ENCODE measurements at regions not wholly inside any gene's neighbourhood (a gene's known extent, or its start where the extent isn't known, plus 50 kb on each side); places are given as distances from the start of the nearest gene placed in this dataset.

- no peak for DNase-seq
- intact Hi-C loops (cut with DNase I): no loop called here
- Histone ChIP-seq H3K4me1 (no peaks in the 10 kb centered on the region), H3K27me3 (no peaks in the 10 kb centered on the region), H3K27ac (no peak overlapping the region), H3K9me3 (no peaks in the 10 kb centered on the region), H3K36me3 (no peaks in the 10 kb centered on the region), H3K4me3 (no peak overlapping the region)
- no peak for ATAC-seq
- TF ChIP-seq CTCF (IDR thresholded peaks at IDR 0.05) (no peak), POLR2A (IDR thresholded peaks at IDR 0.05) (no peak)
Observed at GRCh38 chr5:72615061-72615460, 107.9 kb upstream of the ZNF366 start.

GRCh38 chr5:72613515-72613914, 106.3 kb upstream of the ZNF366 start:
- intact Hi-C loops (cut with DNase I): no loop called here
- 60% methylated on average over 2 of the region's 2 CpGs for WGBS (ENCODE audit: insufficient coverage, low coverage, low lambda C conversion rate, missing lambda C conversion rate)
- Histone ChIP-seq H3K27me3 (no peaks in the 10 kb centered on the region), H3K27ac (no peak overlapping the region), H3K4me1 (no peaks in the 10 kb centered on the region), H3K4me3 (no peak overlapping the region), H3K36me3 (no peaks in the 10 kb centered on the region), H3K9me3 (no peaks in the 10 kb centered on the region)
- DNase-seq: no peak
- ATAC-seq: no peak
- TF ChIP-seq CTCF (IDR thresholded peaks at IDR 0.05) (no peak), POLR2A (IDR thresholded peaks at IDR 0.05) (no peak)

- Histone ChIP-seq H3K4me3 (no peak overlapping the region), H3K9me3 (no peaks in the 10 kb centered on the region), H3K27me3 (no peaks in the 10 kb centered on the region), H3K36me3 (no peaks in the 10 kb centered on the region), H3K27ac (no peak overlapping the region), H3K4me1 (no peaks in the 10 kb centered on the region)
- intact Hi-C loops (cut with DNase I): no loop called here
- DNase-seq (no peak), ATAC-seq (no peak)
- TF ChIP-seq CTCF (IDR thresholded peaks at IDR 0.05) (no peak), POLR2A (IDR thresholded peaks at IDR 0.05) (no peak)
- 89% methylated on average over 1 of the region's 2 CpGs for WGBS (ENCODE audit: insufficient coverage, low coverage, low lambda C conversion rate, missing lambda C conversion rate)
Observed at GRCh38 chr5:72612810-72613209, 105.6 kb upstream of the ZNF366 start.

GRCh38 chr5:72611118-72611730, 104.0 kb upstream of the ZNF366 start:
- no peaks in the 10 kb centered on the region for H3K9me3 ChIP-seq
- no peaks in the 10 kb centered on the region for H3K4me1 ChIP-seq
- no peak for TF ChIP-seq POLR2A (IDR thresholded peaks at IDR 0.05)
- TF ChIP-seq CTCF (IDR thresholded peaks at IDR 0.05): peak; percentile 69 to 94 (median 88)
- ATAC-seq (peak; percentile 99 to 100 (median 99)), DNase-seq (peak; percentile 66 to 77 (median 73))
- H3K27ac ChIP-seq: no peak overlapping the region
- no peak overlapping the region for H3K4me3 ChIP-seq
- no peaks in the 10 kb centered on the region for H3K27me3 ChIP-seq
- WGBS (ENCODE audit: insufficient coverage, low coverage, low lambda C conversion rate, missing lambda C conversion rate): 20% methylated on average over 6 of the region's 6 CpGs
- no peaks in the 10 kb centered on the region for H3K36me3 ChIP-seq
- intact Hi-C loops (cut with DNase I): no loop called here

GRCh38 chr5:72608926-72609325, 101.7 kb upstream of the ZNF366 start:
- intact Hi-C loops (cut with DNase I): no loop called here
- ATAC-seq (no peak), DNase-seq (no peak)
- 66% methylated on average over 3 of the region's 3 CpGs for WGBS (ENCODE audit: insufficient coverage, low coverage, low lambda C conversion rate, missing lambda C conversion rate)
- H3K9me3 ChIP-seq: no peaks in the 10 kb centered on the region
- no peaks in the 10 kb centered on the region for H3K27me3 ChIP-seq
- no peaks in the 10 kb centered on the region for H3K4me1 ChIP-seq
- TF ChIP-seq POLR2A (IDR thresholded peaks at IDR 0.05) (no peak), CTCF (IDR thresholded peaks at IDR 0.05) (no peak)
- H3K27ac ChIP-seq: no peak overlapping the region
- no peaks in the 10 kb centered on the region for H3K36me3 ChIP-seq
- H3K4me3 ChIP-seq: no peak overlapping the region

All from right lobe of liver (tissue), 6 donors.